Keratinocyte (primary cell): ENCODE measurements at regions not wholly inside any gene's neighbourhood (a gene's known extent, or its start where the extent isn't known, plus 50 kb on each side); places are given as distances from the start of the nearest gene placed in this dataset.

Experiments
- DNase-seq: peaks from one replicate; pipeline ENCODE4 v3.0.0-alpha.2; 2011; ENCODE audit warnings: low read depth, missing footprints, low spot score
- FAIRE-seq: peaks from 2 replicates; lab custom pipeline; 2011; peaks lifted over from hg19 to GRCh38; lab: Jason Lieb, UNC
- H2AFZ ChIP-seq: 2 replicates; pipeline ENCODE4 v1.6.0; 2012; ENCODE audit warnings: low read length, control low read depth, inconsistent platforms; ENCODE audit not compliant: control insufficient read depth
- H3K27ac ChIP-seq: 2 replicates; pipeline ENCODE4 v1.5.1; 2011; ENCODE audit warnings: low read length; ENCODE audit not compliant: control insufficient read depth, insufficient read depth
- H3K27me3 ChIP-seq: 3 replicates; pipeline ENCODE4 v1.6.0; 2011; ENCODE audit warnings: low read length; ENCODE audit not compliant: control insufficient read depth, insufficient read depth; ENCODE audit errors: extremely low read depth
- H3K36me3 ChIP-seq, 2 experiments: 2 replicates in 1 of 2; 3 replicates in 1 of 2; pipeline ENCODE4 v1.5.1; 2011; ENCODE audit warnings: low read length in 2 of 2, mild to moderate bottlenecking in 1 of 2; ENCODE audit not compliant: control insufficient read depth in 2 of 2, insufficient read depth in 2 of 2; ENCODE audit errors: extremely low read depth in 1 of 2
- H3K4me1 ChIP-seq: 3 replicates; pipeline ENCODE4 v1.5.1; 2011; ENCODE audit warnings: low read length; ENCODE audit not compliant: control insufficient read depth, insufficient read depth; ENCODE audit errors: extremely low read depth
- H3K4me2 ChIP-seq: 3 replicates; pipeline ENCODE4 v1.6.0; 2011; ENCODE audit warnings: low read depth, low read length; ENCODE audit not compliant: control insufficient read depth, insufficient read depth; ENCODE audit errors: extremely low read depth
- H3K4me3 ChIP-seq, 3 experiments: fragments of 200-600 bp in 1 of 3; sonication (generic) in 1 of 3; 2 replicates in 2 of 3; 3 replicates in 1 of 3; pipeline ENCODE4 v1.5.1; 2011 to 2016; ENCODE audit warnings: low read length in 3 of 3, mild to moderate bottlenecking in 3 of 3, control low read depth in 2 of 3, inconsistent platforms in 1 of 3, low read depth in 1 of 3, mixed read lengths in 1 of 3, mixed run types in 1 of 3, moderate library complexity in 1 of 3; ENCODE audit not compliant: control insufficient read depth in 2 of 3, insufficient read depth in 2 of 3; ENCODE audit errors: extremely low read depth in 1 of 3
- H3K79me2 ChIP-seq: 2 replicates; pipeline ENCODE4 v1.6.0; 2012; ENCODE audit warnings: low read length; ENCODE audit not compliant: control insufficient read depth, insufficient read depth
- H3K9ac ChIP-seq: 3 replicates; pipeline ENCODE4 v1.6.0; 2011; ENCODE audit warnings: low read length; ENCODE audit not compliant: control insufficient read depth, insufficient read depth; ENCODE audit errors: extremely low read depth
- H3K9me1 ChIP-seq: 3 replicates; pipeline ENCODE4 v1.6.0; 2011; ENCODE audit warnings: low read length; ENCODE audit not compliant: control insufficient read depth, insufficient read depth; ENCODE audit errors: extremely low read depth
- H3K9me3 ChIP-seq: 2 replicates; pipeline ENCODE4 v1.5.1; 2012; ENCODE audit warnings: low read depth, low read length; ENCODE audit not compliant: control insufficient read depth
- H4K20me1 ChIP-seq: 3 replicates; pipeline ENCODE4 v1.6.0; 2011; ENCODE audit warnings: low read length; ENCODE audit not compliant: control insufficient read depth, insufficient read depth; ENCODE audit errors: extremely low read depth
- CTCF ChIP-seq, 3 experiments: IDR thresholded peaks in 1 of 3; conservative IDR thresholded peaks in 1 of 3; optimal IDR thresholded peaks in 1 of 3; 2 replicates in 2 of 3; 3 replicates in 1 of 3; pipeline versions ENCODE3 to v1.5.1; 2011; ENCODE audit warnings: low read length in 3 of 3, mild to moderate bottlenecking in 3 of 3, moderate library complexity in 2 of 3, control low read depth in 1 of 3, inconsistent platforms in 1 of 3; ENCODE audit not compliant: insufficient read depth in 2 of 3; ENCODE audit errors: extremely low read depth in 1 of 3
- EZH2 ChIP-seq: IDR thresholded peaks from one replicate; pipeline ENCODE4 v1.6.1; 2012; ENCODE audit warnings: inconsistent platforms, mild to moderate bottlenecking, low read length, moderate library complexity
- dilution Hi-C: fragments of 300-500 bp; cut with MboI; formaldehyde crosslinking; loops from one replicate; pipeline ENCODE4 v1.7.0; 2020; ENCODE audit warnings: low sequenced_read_pairs; ENCODE audit not compliant: extremely low pct_ligation_motif_present

- dilution Hi-C loops = no loop called here
These were observed 94.4 kb downstream of the BARHL2 start for GRCh38 chr1:90622666-90623065.

DNA sequence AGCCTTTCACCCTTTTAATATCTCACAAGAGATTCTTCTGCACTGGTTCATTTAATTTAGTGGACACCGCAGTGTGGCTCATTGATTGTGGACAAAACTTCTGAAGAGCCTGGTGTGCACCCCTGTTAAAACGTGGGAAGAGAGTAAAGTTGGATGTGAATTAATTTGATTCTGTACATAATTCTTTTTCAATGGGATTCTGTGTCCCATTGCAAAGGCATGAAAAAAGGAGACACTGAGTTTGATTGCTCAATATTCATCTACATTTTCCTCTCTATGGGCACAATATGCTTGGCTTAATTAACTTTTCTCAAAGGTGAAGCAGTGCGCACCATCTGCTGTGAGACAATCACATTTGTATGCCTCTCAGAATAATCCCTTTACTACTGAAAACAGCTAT, 95.1 kb downstream of the BARHL2 start:
- no peaks in the 10 kb centered on the region for H4K20me1 ChIP-seq
- FAIRE-seq (no peak), DNase-seq (no peak)
- H3K36me3 ChIP-seq = no peaks in the 10 kb centered on the region
- no peak overlapping the region for H3K27ac ChIP-seq
- no peaks in the 10 kb centered on the region for H3K9me1 ChIP-seq
- H3K79me2 ChIP-seq = no peaks in the 10 kb centered on the region
- H3K9ac ChIP-seq = no peak overlapping the region
- no peak overlapping the region for H3K4me3 ChIP-seq
- no peaks in the 10 kb centered on the region for H3K4me1 ChIP-seq
- H3K9me3 ChIP-seq = no peaks in the 10 kb centered on the region
- dilution Hi-C loops = no loop called here
- TF ChIP-seq CTCF (optimal IDR thresholded peaks at IDR 0.05 in 1 of 3, IDR thresholded peaks at IDR 0.05 in 1 of 3, conservative IDR thresholded peaks at IDR 0.05 in 1 of 3; ENCODE audit: extremely low read depth in 1 of 3, insufficient read depth in 2 of 3, low read length in 3 of 3) (no peak), EZH2 (no peak)
- H2AFZ ChIP-seq = no peak overlapping the region
- H3K4me2 ChIP-seq = no peak overlapping the region
- H3K27me3 ChIP-seq = no peaks in the 10 kb centered on the region

More at GRCh38 chr1:90622666-90623065, 94.4 kb downstream of the BARHL2 start:
- no peak for DNase-seq
- no peak overlapping the region for H3K9ac ChIP-seq
- FAIRE-seq = no peak
- no peaks in the 10 kb centered on the region for H3K27me3 ChIP-seq
- H3K4me3 ChIP-seq = no peak overlapping the region
- H3K79me2 ChIP-seq = no peaks in the 10 kb centered on the region
- no peaks in the 10 kb centered on the region for H4K20me1 ChIP-seq
- no peak overlapping the region for H3K4me2 ChIP-seq
- no peaks in the 10 kb centered on the region for H3K9me1 ChIP-seq
- H3K9me3 ChIP-seq = no peaks in the 10 kb centered on the region
- no peak overlapping the region for H3K27ac ChIP-seq
- H3K36me3 ChIP-seq = no peaks in the 10 kb centered on the region
- no peak for TF ChIP-seq CTCF (optimal IDR thresholded peaks at IDR 0.05 in 1 of 3, IDR thresholded peaks at IDR 0.05 in 1 of 3, conservative IDR thresholded peaks at IDR 0.05 in 1 of 3; ENCODE audit: extremely low read depth in 1 of 3, insufficient read depth in 2 of 3, low read length in 3 of 3)
- TF ChIP-seq EZH2 = no peak
- H2AFZ ChIP-seq = no peak overlapping the region
- H3K4me1 ChIP-seq = no peaks in the 10 kb centered on the region
